ENCODE measurements at regions not wholly inside any gene's neighbourhood (a gene's known extent, or its start where the extent isn't known, plus 50 kb on each side); places are given as distances from the start of the nearest gene placed in this dataset.
"Not testable (repeated sequence)": the region's sequence is repeated elsewhere in the genome, so short reads cannot be mapped to it uniquely, and the experiment has no call there.

- intact Hi-C loops (cut with DNase I): no loop called here
- Histone ChIP-seq H3K27me3 (no peaks in the 10 kb centered on the region), H3K4me3 (no peak overlapping the region), H3K4me1 (no peaks in the 10 kb centered on the region), H3K36me3 (no peaks in the 10 kb centered on the region), H3K9ac (ENCODE audit: low read depth in 2 of 2, low read length in 2 of 2) (no peak overlapping the region), H3K9me3 (no peaks in the 10 kb centered on the region), H3K27ac (no peak overlapping the region)
- no peak for TF ChIP-seq CTCF (IDR thresholded peaks at IDR 0.05)
- no peak for DNase-seq
These were observed 125.8 kb upstream of the EFEMP1 start for GRCh38 chr2:56049233-56049845.

- no peak for DNase-seq
- Histone ChIP-seq H3K4me3 (no peak overlapping the region), H3K4me1 (no peaks in the 10 kb centered on the region)
These were observed 130.1 kb upstream of the EFEMP1 start for GRCh38 chr2:56053679-56054078.

GRCh38 chr2:56055405-56055804 lies 128.4 kb upstream of the CCDC85A start:
- no peaks in the 10 kb centered on the region for H3K36me3 ChIP-seq
- H3K27me3 ChIP-seq: no peaks in the 10 kb centered on the region
- no peak for DNase-seq
- H3K27ac ChIP-seq: no peak overlapping the region
- no peak overlapping the region for H3K9ac ChIP-seq (ENCODE audit: low read depth in 2 of 2, low read length in 2 of 2)
- no peak for TF ChIP-seq CTCF (IDR thresholded peaks at IDR 0.05)
- H3K9me3 ChIP-seq: no peaks in the 10 kb centered on the region
- no peaks in the 10 kb centered on the region for H3K4me1 ChIP-seq
- no peak overlapping the region for H3K4me3 ChIP-seq
- intact Hi-C loops (cut with DNase I): no loop called here

More at GRCh38 chr2:56053679-56054078, 130.1 kb upstream of the EFEMP1 start:
- Histone ChIP-seq H3K9me3 (no peaks in the 10 kb centered on the region), H3K27ac (no peak overlapping the region), H3K9ac (ENCODE audit: low read depth in 2 of 2, low read length in 2 of 2) (no peak overlapping the region), H3K36me3 (no peaks in the 10 kb centered on the region), H3K27me3 (no peaks in the 10 kb centered on the region)
- intact Hi-C loops (cut with DNase I): no loop called here
- TF ChIP-seq CTCF (IDR thresholded peaks at IDR 0.05): no peak

GRCh38 chr2:56061327-56061726 lies 122.5 kb upstream of the CCDC85A start:
- H3K4me3 ChIP-seq; H3K36me3 ChIP-seq; H3K9me3 ChIP-seq; DNase-seq; H3K9ac ChIP-seq (ENCODE audit: low read depth in 2 of 2, low read length in 2 of 2); H3K27ac ChIP-seq; H3K27me3 ChIP-seq; H3K4me1 ChIP-seq; intact Hi-C loops (cut with DNase I): not testable (repeated sequence)

- Histone ChIP-seq H3K4me1 (no peaks in the 10 kb centered on the region), H3K9me3 (no peaks in the 10 kb centered on the region), H3K4me3 (no peak overlapping the region), H3K27ac (no peak overlapping the region), H3K9ac (ENCODE audit: low read depth in 2 of 2, low read length in 2 of 2) (no peak overlapping the region), H3K36me3 (no peaks in the 10 kb centered on the region), H3K27me3 (no peaks in the 10 kb centered on the region)
- DNase-seq: no peak
- TF ChIP-seq CTCF (IDR thresholded peaks at IDR 0.05): no peak
- intact Hi-C loops (cut with DNase I): no loop called here
These were observed 115.0 kb upstream of the CCDC85A start for GRCh38 chr2:56068746-56069145.

- Histone ChIP-seq H3K9ac (ENCODE audit: low read depth in 2 of 2, low read length in 2 of 2) (no peak overlapping the region), H3K27ac (no peak overlapping the region), H3K36me3 (no peaks in the 10 kb centered on the region), H3K9me3 (no peaks in the 10 kb centered on the region), H3K27me3 (no peaks in the 10 kb centered on the region), H3K4me1 (no peaks in the 10 kb centered on the region), H3K4me3 (no peak overlapping the region)
- peak; percentile 19 for DNase-seq
- intact Hi-C loops (cut with DNase I): no loop called here
- TF ChIP-seq CTCF (IDR thresholded peaks at IDR 0.05): no peak
These were observed 106.4 kb upstream of the CCDC85A start for GRCh38 chr2:56077359-56077915.

All from colonic mucosa (tissue), 4 donors.